GM08714 (cell line): ENCODE measurements at regions not wholly inside any gene's neighbourhood (a gene's known extent, or its start where the extent isn't known, plus 50 kb on each side); places are given as distances from the start of the nearest gene placed in this dataset.
"Not testable (repeated sequence)": the region's sequence is repeated elsewhere in the genome, so short reads cannot be mapped to it uniquely, and the experiment has no call there.

Experiments used
- H3K4me3 ChIP-seq: fragments of 200-500 bp; sonication (Bioruptor generic); 2 replicates; pipeline ENCODE4 v1.5.1; 2014; ENCODE audit warnings: mild to moderate bottlenecking, low read length, inconsistent platforms
- ZNF274 ChIP-seq: IDR thresholded peaks from 2 replicates; pipeline ENCODE4 v1.6.1; 2012; ENCODE audit warnings: mild to moderate bottlenecking, low read depth, low read length

DNA sequence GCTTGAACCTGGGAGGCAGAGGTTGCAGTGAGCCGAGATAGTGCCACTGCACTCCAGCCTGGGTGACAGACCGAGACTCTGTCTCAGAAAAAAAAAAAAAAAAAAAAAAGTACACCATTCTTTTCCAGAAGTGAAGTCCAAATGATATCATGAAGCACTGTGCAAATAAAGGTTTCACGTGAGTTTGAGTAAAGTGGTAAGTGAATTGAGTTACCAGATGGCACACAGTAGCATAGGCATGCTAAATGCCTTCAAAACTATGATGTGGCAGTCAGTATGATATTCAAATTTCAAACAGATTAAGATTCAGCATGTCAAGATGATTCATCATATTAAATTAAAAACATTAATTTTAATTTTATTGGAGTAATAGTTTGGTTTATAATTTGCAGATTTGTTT lies 195.2 kb downstream of the TAF11L14 start:
- no peak overlapping the region for H3K4me3 ChIP-seq
- no peak for TF ChIP-seq ZNF274

DNA sequence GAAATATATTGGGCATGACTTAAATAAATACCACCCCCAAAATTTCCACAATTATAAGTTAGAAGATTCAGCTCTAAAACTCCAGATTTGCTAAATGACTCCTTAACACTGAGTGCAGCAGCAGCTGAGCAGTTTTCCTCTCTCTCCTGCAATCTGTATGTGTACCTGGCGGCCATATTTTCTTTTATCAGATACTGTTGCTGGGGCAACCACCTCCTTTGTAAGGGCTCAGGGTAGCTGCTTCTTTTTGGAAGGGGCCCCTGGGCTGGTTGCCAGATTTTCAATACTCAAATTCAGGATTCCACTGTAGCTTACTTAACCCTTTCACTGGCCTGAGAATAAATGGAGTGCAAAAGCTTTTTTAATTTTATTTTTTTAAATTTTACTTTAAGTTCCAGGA lies 197.0 kb downstream of the TAF11L14 start:
- H3K4me3 ChIP-seq = no peak overlapping the region
- TF ChIP-seq ZNF274 = no peak

DNA sequence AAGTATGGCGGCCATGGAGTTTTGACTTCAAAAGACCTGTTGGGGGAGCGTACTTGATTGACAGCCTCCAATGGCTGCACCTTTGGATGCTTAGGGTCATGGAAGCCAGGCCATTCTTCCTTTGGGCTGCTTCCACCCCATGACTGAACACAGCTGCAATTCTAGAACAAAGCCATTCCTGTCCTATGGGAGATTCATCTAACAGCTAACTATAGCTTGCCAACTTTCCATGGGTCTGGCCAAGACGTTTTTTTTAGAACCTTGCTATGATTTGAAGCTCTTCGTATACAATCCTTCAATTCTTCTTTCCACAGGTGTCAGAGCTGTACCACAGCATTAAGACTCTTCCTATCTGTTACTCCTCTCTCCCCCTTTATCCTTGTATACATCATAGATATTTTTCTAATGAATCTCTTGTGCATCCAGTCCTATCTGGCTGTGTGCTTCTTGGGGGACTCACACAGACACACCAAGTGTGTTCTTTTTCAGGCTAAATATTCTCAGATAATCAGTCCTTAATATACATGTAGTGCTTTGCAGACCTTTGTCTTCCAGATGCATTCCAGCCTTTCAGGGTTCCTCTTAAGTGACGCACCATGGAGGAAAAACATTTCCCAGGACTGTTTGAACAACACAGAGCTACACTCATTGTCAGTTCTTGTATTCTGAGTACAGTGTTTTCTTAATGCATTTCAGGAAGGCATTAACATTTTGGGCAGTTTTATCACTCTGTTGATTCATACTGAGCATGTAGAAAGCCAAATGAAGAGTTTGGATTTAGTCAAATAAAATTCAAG lies 198.9 kb downstream of the TAF11L14 start:
- no peak overlapping the region for H3K4me3 ChIP-seq
- TF ChIP-seq ZNF274 = no peak

DNA sequence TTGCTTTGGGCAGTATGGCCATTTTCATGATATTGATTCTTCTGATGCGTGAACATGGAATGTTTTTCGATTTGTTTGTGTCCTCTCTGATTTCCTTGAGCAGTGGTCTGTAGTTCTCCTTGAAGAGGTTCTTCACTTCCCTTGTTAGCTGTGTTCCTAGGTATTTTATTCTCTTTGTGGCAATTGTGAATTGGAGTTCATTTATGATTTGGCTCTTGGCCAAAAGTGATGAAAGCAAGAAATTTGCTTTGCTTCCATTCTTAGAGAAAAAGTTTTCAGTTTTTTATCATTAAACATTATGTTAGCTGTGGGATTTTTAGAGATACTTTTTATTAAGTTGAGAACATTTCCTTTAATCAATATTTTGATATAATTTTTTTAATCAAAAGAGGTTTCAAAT lies 203.5 kb downstream of the TAF11L14 start:
- TF ChIP-seq ZNF274 = no peak

DNA sequence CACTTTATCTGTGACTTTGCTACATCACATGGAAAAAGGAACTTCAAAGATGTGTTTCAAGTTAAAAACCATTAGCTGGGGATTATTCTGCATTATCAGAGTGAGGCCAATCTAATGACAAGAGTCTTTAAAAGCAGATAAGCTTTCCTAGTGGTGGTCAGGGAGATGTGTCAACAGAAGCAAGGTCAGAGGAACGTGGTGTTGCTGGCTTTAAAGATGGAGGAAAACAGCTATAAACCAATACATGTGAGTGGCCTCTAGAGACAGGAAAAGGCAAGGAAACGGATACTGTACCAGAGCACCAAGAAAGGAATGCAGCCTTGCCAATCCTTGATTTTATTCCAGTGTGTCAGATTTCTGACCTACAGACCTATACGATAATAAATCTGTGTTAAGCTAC lies 204.2 kb downstream of the TAF11L14 start:
- no peak overlapping the region for H3K4me3 ChIP-seq
- TF ChIP-seq ZNF274 = no peak

More for the DNA sequence above, 203.5 kb downstream of the TAF11L14 start:
- no peak overlapping the region for H3K4me3 ChIP-seq

DNA sequence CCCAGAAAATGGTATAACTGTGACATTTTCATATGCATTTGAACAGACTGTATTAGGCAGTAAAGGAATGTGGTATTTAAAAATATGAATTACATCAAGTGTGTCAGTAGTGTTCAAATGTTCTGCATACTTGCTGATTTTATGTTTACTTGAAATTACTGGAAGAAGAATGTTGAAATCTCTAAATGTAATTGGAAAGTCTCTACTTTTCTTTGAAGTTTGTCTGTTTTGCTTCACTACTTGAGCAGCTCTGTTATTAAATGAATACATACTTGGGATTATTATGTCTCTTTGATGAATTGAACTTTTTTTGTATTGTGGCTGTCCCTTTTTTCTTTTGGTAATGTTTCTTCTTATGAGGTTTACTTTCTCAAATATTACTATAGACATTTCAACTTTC lies 205.6 kb downstream of the TAF11L14 start:
- no peak for TF ChIP-seq ZNF274
- H3K4me3 ChIP-seq = no peak overlapping the region

DNA sequence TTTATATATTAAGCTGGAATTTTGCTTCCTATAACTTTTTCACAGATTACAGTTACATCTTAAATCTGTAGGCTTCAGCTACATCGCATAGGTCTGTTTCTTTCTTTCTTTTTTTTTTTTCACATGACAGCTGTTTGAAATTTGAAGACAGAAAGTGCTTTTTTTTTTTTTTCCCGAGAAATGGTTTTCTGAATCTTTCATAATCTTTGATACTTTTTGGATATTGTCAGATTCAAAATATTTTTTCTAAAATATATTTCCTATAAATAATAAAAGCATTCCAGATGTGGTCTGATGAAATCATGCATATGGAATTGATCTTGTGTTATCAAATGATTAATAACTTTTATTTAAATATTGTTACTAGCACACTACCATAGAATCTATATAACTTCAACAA lies 212.2 kb downstream of the TAF11L14 start:
- TF ChIP-seq ZNF274 = no peak
- H3K4me3 ChIP-seq = no peak overlapping the region

DNA sequence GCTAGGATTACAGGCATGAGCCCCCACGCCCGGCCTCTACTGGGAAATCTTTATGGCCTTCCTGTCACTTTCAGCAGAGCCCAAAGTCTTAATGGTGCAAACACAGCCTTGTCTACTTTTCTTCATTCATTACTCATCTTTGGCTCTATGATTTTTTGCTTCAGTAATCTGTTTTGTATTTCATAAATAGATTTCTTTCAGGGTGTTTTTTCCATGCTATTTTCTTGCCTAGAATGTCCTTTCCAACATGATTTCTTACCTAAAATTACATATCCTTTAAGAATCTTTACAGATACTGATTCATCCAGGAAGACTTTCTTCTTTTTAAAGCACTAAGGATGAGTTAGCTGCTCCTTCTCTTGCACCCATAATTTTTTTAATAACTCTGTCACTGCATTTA lies 213.0 kb downstream of the TAF11L14 start:
- TF ChIP-seq ZNF274 = no peak
- no peak overlapping the region for H3K4me3 ChIP-seq

DNA sequence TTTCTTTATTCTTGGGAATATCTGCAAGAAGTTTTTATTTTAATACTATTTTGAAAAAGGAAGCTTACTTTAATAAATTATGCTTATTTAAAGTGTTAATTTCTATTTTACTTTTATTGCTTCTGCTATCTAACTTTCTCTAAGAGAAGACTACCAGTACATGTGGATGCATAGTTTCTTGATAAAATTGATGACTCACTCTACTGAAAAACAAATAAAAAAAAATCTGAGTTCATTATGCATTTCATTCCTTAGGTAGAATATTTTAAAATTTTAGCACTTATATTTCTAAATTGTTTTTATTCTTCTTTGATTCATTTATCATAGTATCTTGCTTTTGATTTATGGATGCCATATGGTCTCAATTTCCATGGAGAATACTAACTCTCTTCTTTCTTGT lies 217.9 kb downstream of the TAF11L14 start:
- no peak for TF ChIP-seq ZNF274
- H3K4me3 ChIP-seq = no peak overlapping the region

DNA sequence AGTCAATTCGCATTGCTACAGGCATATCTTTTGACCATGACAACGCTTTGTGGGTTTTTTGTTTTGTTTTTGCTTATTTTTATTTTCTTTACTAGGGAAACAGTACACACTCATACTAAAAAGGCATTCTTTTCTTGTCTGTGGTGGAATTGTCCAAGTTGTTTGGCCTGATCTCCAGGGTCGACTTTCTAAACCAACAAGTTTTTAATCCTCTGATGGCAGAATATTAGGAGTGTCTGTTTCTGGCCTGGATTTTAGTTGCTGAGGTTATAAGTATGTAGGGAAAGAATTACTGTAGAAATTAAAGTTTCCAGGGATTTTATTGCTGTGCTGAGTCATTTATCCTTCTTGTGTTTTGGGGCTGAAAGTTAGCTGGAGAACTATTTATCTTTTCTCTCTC lies 218.5 kb downstream of the TAF11L14 start:
- no peak for TF ChIP-seq ZNF274
- H3K4me3 ChIP-seq = no peak overlapping the region

DNA sequence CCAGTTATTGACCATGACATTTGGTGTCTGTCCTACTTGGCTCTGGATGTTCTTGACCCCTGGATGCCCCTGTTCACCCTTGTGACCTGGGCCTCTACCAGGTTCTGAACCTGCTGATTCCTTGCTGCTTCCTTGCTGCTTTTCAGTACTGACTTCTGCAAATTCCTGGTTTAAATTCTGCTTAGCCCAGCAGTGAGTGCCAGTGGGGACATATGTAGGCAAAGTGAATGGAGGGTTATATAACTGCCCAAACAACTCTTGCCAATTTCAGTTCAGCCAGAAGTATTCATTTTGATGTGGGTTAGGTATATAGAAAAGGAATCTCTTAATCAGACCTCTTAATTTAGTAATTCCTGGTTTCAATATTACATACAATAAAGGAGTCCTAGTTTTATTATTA lies 220.6 kb downstream of the TAF11L14 start:
- no peak for TF ChIP-seq ZNF274

DNA sequence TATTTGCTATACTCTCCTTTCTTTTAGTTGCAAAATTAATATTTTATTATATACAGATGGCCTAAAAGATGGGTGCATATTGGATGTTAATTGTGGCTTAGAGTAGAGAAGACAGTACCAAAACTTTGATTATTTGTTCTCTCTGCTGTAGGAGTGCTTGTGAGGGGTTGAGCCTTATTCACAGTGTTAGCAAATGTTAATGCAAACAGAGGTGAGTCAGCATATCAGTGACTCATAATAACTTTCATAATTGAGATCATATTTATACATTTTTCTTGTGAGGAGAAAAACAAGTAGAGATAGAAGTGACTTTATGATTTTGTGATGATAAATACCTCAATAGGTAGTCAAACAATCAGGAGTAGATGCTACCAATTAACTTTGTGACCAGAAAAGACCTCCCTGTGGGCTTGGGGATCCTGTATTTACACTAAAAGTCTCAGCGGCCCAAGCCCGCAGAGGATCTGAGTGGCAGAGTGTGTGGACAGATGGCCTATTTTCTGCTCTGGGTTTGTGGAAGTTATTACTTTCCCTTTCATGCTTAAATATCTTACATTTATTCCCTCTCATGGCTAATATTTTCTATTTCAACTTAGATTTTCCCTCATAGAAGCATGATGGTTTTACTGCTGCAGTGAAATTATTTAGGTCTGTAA lies 226.5 kb downstream of the TAF11L14 start:
- no peak overlapping the region for H3K4me3 ChIP-seq
- TF ChIP-seq ZNF274 = no peak

More for the DNA sequence above, 220.6 kb downstream of the TAF11L14 start:
- no peak overlapping the region for H3K4me3 ChIP-seq

DNA sequence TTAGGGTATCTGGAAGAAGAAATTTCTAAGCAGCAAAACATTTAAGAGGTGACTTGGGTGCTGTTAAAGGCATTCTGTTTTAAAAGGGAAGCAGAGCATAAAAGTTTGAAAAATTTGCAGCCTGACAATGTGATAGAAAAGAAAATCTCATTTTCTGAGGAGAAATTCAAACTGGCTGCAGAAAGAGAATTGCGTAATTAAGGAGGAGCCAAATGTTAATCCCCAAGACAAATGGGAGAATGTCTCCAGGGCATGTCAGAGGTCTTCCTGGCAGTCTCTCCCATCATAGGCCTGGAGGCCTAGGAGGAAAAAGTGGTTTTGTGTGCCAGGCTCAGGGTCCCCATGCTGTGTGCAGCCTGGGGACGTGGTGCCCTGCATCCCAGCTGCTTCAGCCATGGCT lies 230.6 kb downstream of the TAF11L14 start:
- H3K4me3 ChIP-seq = not testable (repeated sequence)

DNA sequence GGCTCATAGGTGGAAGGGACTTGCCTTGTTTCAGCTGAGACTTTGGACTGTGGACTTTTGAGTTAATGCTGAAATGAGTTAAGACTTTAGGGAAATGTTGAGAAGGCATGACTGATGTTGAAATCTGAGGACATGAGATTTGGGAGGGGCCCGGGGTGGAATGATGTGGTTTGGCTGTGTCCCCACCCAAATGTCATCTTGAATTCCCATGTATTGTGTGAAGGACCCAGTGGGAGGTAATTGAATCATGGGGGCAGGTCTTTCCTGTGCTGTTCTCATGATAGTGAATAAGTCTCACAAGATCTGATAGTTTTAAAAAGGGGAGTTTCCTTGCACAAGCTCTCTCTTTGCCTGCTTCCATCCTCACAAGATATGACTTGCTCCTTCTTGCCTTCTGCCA lies 231.7 kb downstream of the TAF11L14 start:
- H3K4me3 ChIP-seq = not testable (repeated sequence)

DNA sequence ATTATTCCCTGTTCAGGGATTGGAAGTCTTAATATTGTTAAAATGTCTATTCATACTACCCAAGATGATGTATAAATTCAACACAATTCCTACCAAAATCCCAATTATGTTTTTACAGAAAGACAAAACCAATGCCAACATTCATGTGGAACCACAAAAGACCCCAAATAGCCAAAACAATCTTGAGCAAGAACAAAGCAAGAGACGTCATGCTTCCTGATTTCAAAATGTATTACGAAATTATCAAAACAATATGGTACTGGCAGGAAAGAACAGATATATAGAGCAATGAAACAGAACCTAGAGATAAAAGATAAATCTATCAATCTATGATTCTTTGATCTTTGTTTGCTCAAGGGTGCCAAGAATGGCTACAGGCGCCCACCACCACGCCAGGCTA lies 237.9 kb downstream of the TAF11L14 start:
- no peak overlapping the region for H3K4me3 ChIP-seq
- TF ChIP-seq ZNF274 = no peak

DNA sequence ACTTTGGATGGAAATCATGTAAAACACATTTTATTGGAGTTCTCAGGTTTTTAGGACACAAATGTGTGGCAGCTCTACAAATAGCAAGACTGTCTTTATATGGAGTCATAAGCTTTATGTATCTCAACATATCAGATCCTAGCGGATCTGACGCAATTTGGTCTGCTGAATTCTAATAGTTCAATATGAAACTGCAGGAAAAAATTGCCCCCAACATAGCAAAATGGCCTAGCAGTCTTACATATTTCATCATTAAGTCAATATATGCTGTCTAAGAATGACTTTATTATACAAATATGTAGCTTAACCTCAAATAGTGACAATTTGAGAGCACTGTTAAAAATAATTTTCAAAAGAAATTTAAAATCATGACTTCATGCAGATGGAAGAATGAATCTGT lies 244.3 kb downstream of the TAF11L14 start:
- no peak overlapping the region for H3K4me3 ChIP-seq
- no peak for TF ChIP-seq ZNF274
